ENCODE measurements at regions not wholly inside any gene's neighbourhood (a gene's known extent, or its start where the extent isn't known, plus 50 kb on each side); places are given as distances from the start of the nearest gene placed in this dataset.

DNA sequence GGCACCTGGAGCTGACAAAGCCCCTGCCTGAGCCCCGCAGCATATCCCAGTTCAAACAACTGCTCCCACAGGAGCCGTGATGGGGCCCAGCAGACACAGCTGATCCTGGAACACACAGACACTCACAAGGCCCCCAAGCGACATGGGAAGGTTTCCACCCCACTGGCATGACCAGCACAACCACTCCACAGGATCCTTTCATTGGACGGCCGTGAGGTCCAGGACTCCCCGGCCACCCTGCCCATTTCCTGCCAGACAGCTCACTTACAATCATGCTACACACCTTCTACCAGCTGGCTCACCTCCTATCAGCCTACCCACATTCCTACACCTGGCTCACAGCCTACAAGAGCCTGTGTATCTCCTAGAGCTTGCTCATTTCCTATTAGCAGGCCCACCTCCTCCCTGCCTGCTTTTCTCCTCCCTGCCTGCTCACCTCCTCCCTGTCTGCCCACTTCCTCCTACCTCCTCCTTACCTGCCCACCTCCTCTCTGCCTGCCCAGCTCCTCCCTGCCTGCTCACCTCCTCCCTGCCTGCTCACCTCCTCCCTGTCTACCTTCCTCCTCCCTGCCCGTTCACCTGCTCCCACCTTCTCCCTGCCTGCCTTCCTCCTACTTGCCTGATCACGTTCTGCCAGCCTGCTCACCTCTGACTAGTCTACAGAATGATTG lies 73.9 kb downstream of the MATN1 start:
- peak in 1 of 2 donors; percentile 17 for DNase-seq
- H3K27ac ChIP-seq, result no peak overlapping the region
- peaks cover 0 to 81% of the 10 kb centered on the region in 2 donors for H3K27me3 ChIP-seq
- intact Hi-C loops (cut with DNase I; ENCODE audit: low total_unique reads), result no loop called here
- no peak overlapping the region for H3K4me3 ChIP-seq
- TF ChIP-seq, protein P1, sequence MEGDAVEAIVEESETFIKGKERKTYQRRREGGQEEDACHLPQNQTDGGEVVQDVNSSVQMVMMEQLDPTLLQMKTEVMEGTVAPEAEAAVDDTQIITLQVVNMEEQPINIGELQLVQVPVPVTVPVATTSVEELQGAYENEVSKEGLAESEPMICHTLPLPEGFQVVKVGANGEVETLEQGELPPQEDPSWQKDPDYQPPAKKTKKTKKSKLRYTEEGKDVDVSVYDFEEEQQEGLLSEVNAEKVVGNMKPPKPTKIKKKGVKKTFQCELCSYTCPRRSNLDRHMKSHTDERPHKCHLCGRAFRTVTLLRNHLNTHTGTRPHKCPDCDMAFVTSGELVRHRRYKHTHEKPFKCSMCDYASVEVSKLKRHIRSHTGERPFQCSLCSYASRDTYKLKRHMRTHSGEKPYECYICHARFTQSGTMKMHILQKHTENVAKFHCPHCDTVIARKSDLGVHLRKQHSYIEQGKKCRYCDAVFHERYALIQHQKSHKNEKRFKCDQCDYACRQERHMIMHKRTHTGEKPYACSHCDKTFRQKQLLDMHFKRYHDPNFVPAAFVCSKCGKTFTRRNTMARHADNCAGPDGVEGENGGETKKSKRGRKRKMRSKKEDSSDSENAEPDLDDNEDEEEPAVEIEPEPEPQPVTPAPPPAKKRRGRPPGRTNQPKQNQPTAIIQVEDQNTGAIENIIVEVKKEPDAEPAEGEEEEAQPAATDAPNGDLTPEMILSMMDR (IDR thresholded peaks at IDR 0.05), result no peak
- H3K4me1 ChIP-seq, result no peaks in the 10 kb centered on the region
- H3K9me3 ChIP-seq, result no peaks in the 10 kb centered on the region
- no peaks in the 10 kb centered on the region for H3K36me3 ChIP-seq

DNA sequence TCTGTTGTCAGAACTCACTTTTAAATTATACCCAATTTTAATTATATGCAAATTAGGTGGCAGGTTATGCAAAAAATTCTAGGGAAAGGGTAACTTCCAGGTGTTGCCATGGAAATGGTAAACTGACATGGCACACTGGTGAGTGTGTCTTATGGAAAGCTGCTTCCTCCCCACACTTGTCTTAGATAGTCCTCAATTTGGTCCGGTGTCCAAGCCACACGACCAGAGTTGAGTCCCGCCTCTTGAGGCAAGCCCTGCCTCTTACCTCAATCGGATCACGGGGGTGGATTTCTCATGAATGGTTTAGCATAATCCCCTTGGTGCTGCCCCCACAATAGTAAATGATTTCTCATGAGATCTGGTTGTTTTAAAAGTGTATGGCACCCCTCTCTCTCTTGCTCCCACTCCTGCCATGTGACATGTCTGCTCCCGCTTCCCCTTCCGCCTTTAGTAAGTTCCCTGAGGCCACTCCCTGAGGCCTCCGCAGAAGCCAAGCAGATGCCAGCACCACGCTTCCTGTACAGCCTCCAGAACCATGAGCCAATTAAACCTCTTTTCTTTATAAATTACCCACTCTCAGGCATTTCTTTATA lies 74.9 kb downstream of the MATN1 start:
- no peak for DNase-seq
- peaks cover 0 to 75% of the 10 kb centered on the region in 2 donors for H3K27me3 ChIP-seq
- H3K4me3 ChIP-seq, result no peak overlapping the region
- no peak overlapping the region for H3K27ac ChIP-seq
- intact Hi-C loops (cut with DNase I; ENCODE audit: low total_unique reads), result no loop called here
- no peaks in the 10 kb centered on the region for H3K9me3 ChIP-seq
- no peaks in the 10 kb centered on the region for H3K36me3 ChIP-seq
- no peaks in the 10 kb centered on the region for H3K4me1 ChIP-seq
- TF ChIP-seq, protein P1 (IDR thresholded peaks at IDR 0.05), result no peak

DNA sequence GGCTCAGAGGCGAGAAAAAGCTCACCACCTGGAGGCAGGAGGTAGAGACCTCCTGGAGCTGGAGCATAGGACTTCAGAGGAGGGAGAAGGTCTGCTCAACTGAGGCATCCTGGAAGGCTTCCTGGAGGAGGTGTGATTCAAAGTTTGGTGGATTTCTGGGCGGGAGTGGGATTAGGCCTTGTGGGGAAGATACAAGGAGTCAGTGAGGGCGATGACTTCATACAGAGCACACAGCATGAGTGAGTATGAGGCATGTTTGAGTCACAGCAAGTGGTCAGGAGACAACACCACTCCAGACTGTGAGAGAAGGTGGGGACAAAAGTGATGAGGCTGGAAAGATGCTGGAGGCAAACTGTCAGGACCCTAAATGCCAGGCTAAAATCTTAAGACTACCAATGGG lies 77.6 kb downstream of the MATN1 start:
- intact Hi-C loops (cut with DNase I; ENCODE audit: low total_unique reads), result no loop called here
- H3K36me3 ChIP-seq, result no peaks in the 10 kb centered on the region
- peaks cover 0 to 65% of the 10 kb centered on the region in 2 donors for H3K27me3 ChIP-seq
- TF ChIP-seq, protein P1 (IDR thresholded peaks at IDR 0.05), result no peak
- no peaks in the 10 kb centered on the region for H3K9me3 ChIP-seq
- no peak overlapping the region for H3K4me3 ChIP-seq
- no peak for DNase-seq
- no peaks in the 10 kb centered on the region for H3K4me1 ChIP-seq
- no peak overlapping the region for H3K27ac ChIP-seq

DNA sequence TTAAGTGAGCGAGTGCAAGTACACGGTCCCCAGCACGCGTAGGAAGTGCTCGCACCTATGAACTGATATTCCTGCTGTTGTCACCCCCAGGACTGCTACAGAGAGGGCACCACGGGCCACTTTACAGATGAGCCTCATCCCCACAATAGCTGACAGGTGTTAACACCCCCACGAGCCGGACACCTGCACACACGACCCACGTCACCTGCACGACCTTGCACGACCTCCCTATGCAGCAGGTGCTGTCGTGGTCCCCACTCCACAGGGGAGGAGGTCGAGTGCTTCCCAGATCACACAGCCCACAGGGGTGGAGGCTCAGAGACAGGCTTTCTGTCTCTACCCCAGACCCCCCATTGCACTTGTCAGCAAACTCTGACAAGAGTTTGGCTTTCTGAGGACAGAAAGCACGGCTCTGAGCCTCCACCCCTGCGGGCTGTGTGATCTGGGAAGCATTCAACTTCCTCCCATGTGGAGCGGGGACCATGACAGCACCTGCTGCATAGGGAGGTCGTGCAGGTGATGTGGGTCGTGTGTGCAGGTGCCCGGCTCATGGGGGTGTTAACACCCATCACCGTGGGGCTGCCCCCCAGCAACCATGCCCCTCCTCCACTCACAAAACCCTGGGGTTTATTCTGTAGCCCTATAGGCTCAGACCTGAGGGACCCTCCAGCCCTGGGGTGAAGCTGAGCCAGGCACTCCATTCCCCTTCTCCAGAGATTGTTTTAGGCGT lies 80.8 kb downstream of the MATN1 start:
- intact Hi-C loops (cut with DNase I; ENCODE audit: low total_unique reads), result no loop called here
- no peak for DNase-seq
- H3K36me3 ChIP-seq, result no peaks in the 10 kb centered on the region
- H3K4me3 ChIP-seq, result no peak overlapping the region
- no peak overlapping the region for H3K27ac ChIP-seq
- H3K27me3 ChIP-seq, result peaks cover 0 to 49% of the 10 kb centered on the region in 2 donors
- H3K9me3 ChIP-seq, result no peaks in the 10 kb centered on the region
- TF ChIP-seq, protein P1 (IDR thresholded peaks at IDR 0.05), result no peak
- no peaks in the 10 kb centered on the region for H3K4me1 ChIP-seq

DNA sequence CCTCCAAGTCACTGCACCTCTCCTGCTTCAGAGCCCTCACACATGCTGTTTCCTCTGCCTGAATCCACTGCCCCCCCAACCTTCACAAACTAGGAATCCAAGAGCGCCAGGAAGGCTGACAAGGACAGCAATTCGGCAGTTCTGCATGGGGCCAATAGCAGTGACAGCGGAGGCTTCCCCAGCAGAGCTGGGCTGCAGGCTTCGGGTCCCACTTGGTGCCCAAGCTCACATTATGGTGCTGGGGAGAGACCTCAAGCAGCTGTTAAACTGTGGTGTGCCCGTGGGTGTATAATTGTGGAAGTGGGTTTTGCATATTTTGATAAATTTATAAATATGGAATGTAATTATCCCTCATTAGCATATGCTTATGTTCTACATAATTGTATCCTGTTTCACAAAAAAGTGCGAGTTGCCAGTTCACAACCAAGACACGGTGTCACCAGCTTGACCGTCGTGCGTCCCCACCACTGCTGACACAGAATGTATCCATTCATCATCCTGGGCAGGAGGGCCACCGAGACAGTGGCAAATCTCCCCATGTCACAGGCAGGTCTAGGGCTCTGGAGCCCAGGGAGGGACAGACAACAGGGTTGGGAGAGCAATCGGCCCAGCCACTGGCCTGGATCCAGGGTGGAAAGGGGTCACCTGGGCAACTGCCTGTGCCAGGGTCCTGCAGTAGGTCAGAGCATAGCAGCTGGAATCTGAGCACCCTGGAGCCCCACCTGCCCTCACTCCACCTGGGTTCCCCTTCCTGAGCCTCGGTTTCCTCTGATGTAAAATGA lies 81.6 kb downstream of the MATN1 start:
- no peak overlapping the region for H3K27ac ChIP-seq
- intact Hi-C loops (cut with DNase I; ENCODE audit: low total_unique reads), result no loop called here
- peaks cover 0 to 41% of the 10 kb centered on the region in 2 donors for H3K27me3 ChIP-seq
- no peaks in the 10 kb centered on the region for H3K36me3 ChIP-seq
- TF ChIP-seq, protein P1 (IDR thresholded peaks at IDR 0.05), result no peak
- no peaks in the 10 kb centered on the region for H3K4me1 ChIP-seq
- DNase-seq, result no peak
- H3K4me3 ChIP-seq, result no peak overlapping the region
- H3K9me3 ChIP-seq, result no peaks in the 10 kb centered on the region

Measured in tibial artery (tissue), 4 donors.